LNCaP clone FGC (cell line): ENCODE measurements at regions not wholly inside any gene's neighbourhood (a gene's known extent, or its start where the extent isn't known, plus 50 kb on each side); places are given as distances from the start of the nearest gene placed in this dataset.

Source experiments
- DNase-seq: peaks from one replicate; pipeline ENCODE4 v3.0.0-alpha.2; 2011; ENCODE audit warnings: low read depth
- H3K4me3 ChIP-seq: 2 replicates; pipeline ENCODE4 v1.5.1; 2011; ENCODE audit warnings: mild to moderate bottlenecking, low read depth, low read length, control low read depth
- CTCF ChIP-seq: IDR thresholded peaks from 2 replicates; pipeline ENCODE4 v1.5.1; 2012; ENCODE audit warnings: mild to moderate bottlenecking; ENCODE audit not compliant: control insufficient read depth, insufficient read depth; ENCODE audit errors: extremely low read depth

- no peak for TF ChIP-seq CTCF
- no peak overlapping the region for H3K4me3 ChIP-seq
- DNase-seq = no peak
These were observed 583.8 kb upstream of the NECTIN3 start for GRCh38 chr3:110487840-110488239.

- no peak for TF ChIP-seq CTCF
- DNase-seq = no peak
- H3K4me3 ChIP-seq = no peak overlapping the region
These were observed 580.2 kb upstream of the NECTIN3 start for GRCh38 chr3:110491413-110491812.

GRCh38 chr3:110492876-110493275 is 578.7 kb upstream of the NECTIN3 start:
- H3K4me3 ChIP-seq = no peak overlapping the region
- TF ChIP-seq CTCF = no peak
- DNase-seq = no peak

GRCh38 chr3:110493438-110494092 is 578.1 kb upstream of the NECTIN3 start:
- no peak for TF ChIP-seq CTCF
- no peak overlapping the region for H3K4me3 ChIP-seq
- DNase-seq = no peak

GRCh38 chr3:110494093-110494490 is 577.5 kb upstream of the NECTIN3 start:
- H3K4me3 ChIP-seq = no peak overlapping the region
- TF ChIP-seq CTCF = no peak
- no peak for DNase-seq

- no peak for DNase-seq
- H3K4me3 ChIP-seq = no peak overlapping the region
- TF ChIP-seq CTCF = no peak
These were observed 576.9 kb upstream of the NECTIN3 start for GRCh38 chr3:110494728-110495127.
